GM23248 (cell line): ENCODE measurements at regions not wholly inside any gene's neighbourhood (a gene's known extent, or its start where the extent isn't known, plus 50 kb on each side); places are given as distances from the start of the nearest gene placed in this dataset.

Source experiments
- DNase-seq: peaks from one replicate; pipeline ENCODE4 v3.0.0-alpha.2; 2015
- H2AFZ ChIP-seq: fragments of 200-600 bp; sonication (generic); 2 replicates; pipeline ENCODE4 v1.6.1; 2016; ENCODE audit warnings: antibody characterized with exemption
- H3F3A ChIP-seq: fragments of 200-600 bp; sonication (generic); 2 replicates; pipeline ENCODE4 v1.6.1; 2016; ENCODE audit warnings: mild to moderate bottlenecking, antibody characterized with exemption, mixed run types; ENCODE audit not compliant: insufficient read depth
- H3K27ac ChIP-seq: fragments of 200-600 bp; sonication (generic); 2 replicates; pipeline ENCODE4 v1.5.1; 2016; ENCODE audit warnings: mild to moderate bottlenecking
- H3K27me3 ChIP-seq: fragments of 200-600 bp; sonication (generic); replicated peaks from 2 replicates; pipeline ENCODE4 v1.6.1; 2016; ENCODE audit warnings: mild to moderate bottlenecking; ENCODE audit not compliant: insufficient read depth
- H3K36me3 ChIP-seq: fragments of 200-600 bp; sonication (generic); 2 replicates; pipeline ENCODE4 v1.6.1; 2016; ENCODE audit warnings: low read depth, mild to moderate bottlenecking
- H3K4me1 ChIP-seq: fragments of 200-600 bp; sonication (generic); 2 replicates; pipeline ENCODE4 v1.6.1; 2016; ENCODE audit warnings: mild to moderate bottlenecking; ENCODE audit not compliant: insufficient read depth
- H3K4me2 ChIP-seq: fragments of 200-600 bp; sonication (generic); one replicate; pipeline ENCODE4 v1.6.1; 2016; ENCODE audit warnings: mild to moderate bottlenecking; ENCODE audit not compliant: unreplicated experiment
- H3K4me3 ChIP-seq: fragments of 200-600 bp; sonication (generic); 2 replicates; pipeline ENCODE4 v1.5.1; 2016; ENCODE audit warnings: mild to moderate bottlenecking
- H3K79me2 ChIP-seq: fragments of 200-600 bp; sonication (generic); 2 replicates; pipeline ENCODE4 v1.6.1; 2016; ENCODE audit warnings: mild to moderate bottlenecking; ENCODE audit not compliant: insufficient read depth
- H3K9ac ChIP-seq: fragments of 200-600 bp; sonication (generic); 2 replicates; pipeline ENCODE4 v1.6.1; 2016; ENCODE audit warnings: mild to moderate bottlenecking
- H3K9me2 ChIP-seq: fragments of 200-600 bp; sonication (generic); 2 replicates; pipeline ENCODE4 v1.6.1; 2016; ENCODE audit warnings: mixed run types, mild to moderate bottlenecking, moderate library complexity; ENCODE audit not compliant: insufficient read depth
- H3K9me3 ChIP-seq: fragments of 200-600 bp; sonication (generic); one replicate; pipeline ENCODE4 v1.6.1; 2017; ENCODE audit warnings: low read depth
- H4K20me1 ChIP-seq: fragments of 200-600 bp; sonication (generic); 2 replicates; pipeline ENCODE4 v1.6.0; 2016; ENCODE audit not compliant: insufficient read depth
- EZH2 ChIP-seq: fragments of 200-600 bp; sonication (generic); IDR thresholded peaks from 2 replicates; pipeline ENCODE4 v1.6.1; 2018; ENCODE audit warnings: antibody characterized with exemption, mild to moderate bottlenecking; ENCODE audit not compliant: insufficient read depth, poor library complexity, severe bottlenecking
- EZH2phosphoT487 ChIP-seq: fragments of 200-600 bp; sonication (generic); IDR thresholded peaks from 2 replicates; pipeline ENCODE4 v1.6.1; 2018; ENCODE audit warnings: antibody characterized with exemption, moderate library complexity, mild to moderate bottlenecking, low read depth; ENCODE audit not compliant: insufficient read depth
- WGBS, 2 experiments: methylation state at CpG; one replicate each; pipeline ENCODE4 v1.1.6; 2015 to 2017; ENCODE audit warnings: low lambda C conversion rate in 2 of 2, low coverage in 1 of 2; ENCODE audit errors: missing lambda C conversion rate in 2 of 2; 5-methylcytosine and 5-hydroxymethylcytosine counted together
- in situ Hi-C: fragments of 300-500 bp; cut with MboI; formaldehyde crosslinking; loops from 2 replicates; pipeline ENCODE4 v1.15.0; 2020

- H3K36me3 ChIP-seq: no peaks in the 10 kb centered on the region
- TF ChIP-seq EZH2 (no peak), EZH2phosphoT487 (no peak)
- H3F3A ChIP-seq: no peaks in the 10 kb centered on the region
- H3K4me3 ChIP-seq: no peak overlapping the region
- H3K4me1 ChIP-seq: 0 out of 2 replicates have a peak, but pooled peaks cover 4% of the 10 kb centered on the region
- peak; percentile 25 for DNase-seq
- in situ Hi-C loops: no loop called here
- H3K27ac ChIP-seq: no peak overlapping the region
- H3K4me2 ChIP-seq: no peak overlapping the region
- no peaks in the 10 kb centered on the region for H3K27me3 ChIP-seq
- H3K9ac ChIP-seq: no peak overlapping the region
- H2AFZ ChIP-seq: no peak overlapping the region
- no peaks in the 10 kb centered on the region for H4K20me1 ChIP-seq
- no peaks in the 10 kb centered on the region for H3K79me2 ChIP-seq
- no peaks in the 10 kb centered on the region for H3K9me2 ChIP-seq
- no peaks in the 10 kb centered on the region for H3K9me3 ChIP-seq
- 50 to 53% methylated on average over 8 of the region's 8 CpGs for WGBS, 2 experiments
Observed at GRCh38 chr3:72520690-72521308, 327.4 kb downstream of the SHQ1 start.

- Histone ChIP-seq H3K9me3 (no peaks in the 10 kb centered on the region), H3K4me2 (no peak overlapping the region), H3F3A (no peaks in the 10 kb centered on the region), H3K79me2 (no peaks in the 10 kb centered on the region), H3K27me3 (no peaks in the 10 kb centered on the region), H3K4me1 (0 out of 2 replicates have a peak, but pooled peaks cover 4% of the 10 kb centered on the region), H4K20me1 (no peaks in the 10 kb centered on the region), H3K36me3 (no peaks in the 10 kb centered on the region), H3K4me3 (no peak overlapping the region), H3K27ac (no peak overlapping the region), H3K9me2 (no peaks in the 10 kb centered on the region), H3K9ac (no peak overlapping the region), H2AFZ (no peak overlapping the region)
- WGBS, 2 experiments: 74 to 77% methylated on average over 4 of the region's 4 CpGs
- in situ Hi-C loops: no loop called here
- DNase-seq: no peak
- TF ChIP-seq EZH2phosphoT487 (no peak), EZH2 (no peak)
Observed at GRCh38 chr3:72519946-72520604, 328.2 kb downstream of the SHQ1 start.

GRCh38 chr3:72517921-72518424 lies 330.3 kb downstream of the SHQ1 start:
- H3K9me3 ChIP-seq: no peaks in the 10 kb centered on the region
- no peaks in the 10 kb centered on the region for H3K36me3 ChIP-seq
- no peak overlapping the region for H3K27ac ChIP-seq
- TF ChIP-seq EZH2: no peak
- TF ChIP-seq EZH2phosphoT487: no peak
- no peaks in the 10 kb centered on the region for H3K27me3 ChIP-seq
- no peaks in the 10 kb centered on the region for H3K79me2 ChIP-seq
- in situ Hi-C loops: no loop called here
- H3K9me2 ChIP-seq: no peaks in the 10 kb centered on the region
- 0 out of 2 replicates have a peak, but pooled peaks cover 4% of the 10 kb centered on the region for H3K4me1 ChIP-seq
- no peak overlapping the region for H3K4me2 ChIP-seq
- no peak for DNase-seq
- no peak overlapping the region for H3K9ac ChIP-seq
- no peak overlapping the region for H3K4me3 ChIP-seq
- no peaks in the 10 kb centered on the region for H3F3A ChIP-seq
- H4K20me1 ChIP-seq: no peaks in the 10 kb centered on the region
- no peak overlapping the region for H2AFZ ChIP-seq
- WGBS, 2 experiments: 77 to 81% methylated on average over 4 of the region's 4 CpGs

- Histone ChIP-seq H3F3A (no peaks in the 10 kb centered on the region), H3K27ac (no peak overlapping the region), H3K9me3 (no peaks in the 10 kb centered on the region), H3K79me2 (no peaks in the 10 kb centered on the region), H3K27me3 (no peaks in the 10 kb centered on the region), H2AFZ (no peak overlapping the region), H3K4me2 (no peak overlapping the region), H3K9ac (no peak overlapping the region), H4K20me1 (no peaks in the 10 kb centered on the region), H3K4me1 (0 out of 2 replicates have a peak, but pooled peaks cover 4% of the 10 kb centered on the region), H3K4me3 (no peak overlapping the region), H3K36me3 (no peaks in the 10 kb centered on the region), H3K9me2 (no peaks in the 10 kb centered on the region)
- in situ Hi-C loops: no loop called here
- TF ChIP-seq EZH2 (no peak), EZH2phosphoT487 (no peak)
- DNase-seq: no peak
- 69% methylated on average over 5 of the region's 5 CpGs for WGBS, 2 experiments
Observed at GRCh38 chr3:72517336-72517735, 330.9 kb downstream of the SHQ1 start.
